ENCODE measurements at regions not wholly inside any gene's neighbourhood (a gene's known extent, or its start where the extent isn't known, plus 50 kb on each side); places are given as distances from the start of the nearest gene placed in this dataset.

DNA sequence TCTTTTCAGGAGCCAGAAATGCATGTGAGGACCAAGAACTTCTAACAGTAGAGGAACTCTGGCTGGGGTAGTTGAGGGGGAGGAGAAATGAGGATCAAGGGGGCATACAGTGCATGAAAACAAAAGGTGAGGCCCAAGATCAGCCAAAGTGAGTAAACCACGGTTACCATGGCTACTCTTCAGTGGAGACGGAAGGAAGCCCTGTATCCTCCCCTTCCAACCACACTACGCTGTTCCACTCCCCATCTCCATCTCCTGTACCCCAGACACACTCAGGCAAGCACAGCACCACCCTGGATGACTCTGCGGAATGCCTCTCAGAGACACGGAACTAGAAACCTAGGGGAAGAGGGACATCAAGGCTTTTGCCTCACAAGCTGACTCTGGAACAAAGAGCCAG is 157.6 kb upstream of the CAMK1G start:
- intact Hi-C loops (cut with DNase I; ENCODE audit: low total_unique reads), result no loop called here
- TF ChIP-seq, protein P1, sequence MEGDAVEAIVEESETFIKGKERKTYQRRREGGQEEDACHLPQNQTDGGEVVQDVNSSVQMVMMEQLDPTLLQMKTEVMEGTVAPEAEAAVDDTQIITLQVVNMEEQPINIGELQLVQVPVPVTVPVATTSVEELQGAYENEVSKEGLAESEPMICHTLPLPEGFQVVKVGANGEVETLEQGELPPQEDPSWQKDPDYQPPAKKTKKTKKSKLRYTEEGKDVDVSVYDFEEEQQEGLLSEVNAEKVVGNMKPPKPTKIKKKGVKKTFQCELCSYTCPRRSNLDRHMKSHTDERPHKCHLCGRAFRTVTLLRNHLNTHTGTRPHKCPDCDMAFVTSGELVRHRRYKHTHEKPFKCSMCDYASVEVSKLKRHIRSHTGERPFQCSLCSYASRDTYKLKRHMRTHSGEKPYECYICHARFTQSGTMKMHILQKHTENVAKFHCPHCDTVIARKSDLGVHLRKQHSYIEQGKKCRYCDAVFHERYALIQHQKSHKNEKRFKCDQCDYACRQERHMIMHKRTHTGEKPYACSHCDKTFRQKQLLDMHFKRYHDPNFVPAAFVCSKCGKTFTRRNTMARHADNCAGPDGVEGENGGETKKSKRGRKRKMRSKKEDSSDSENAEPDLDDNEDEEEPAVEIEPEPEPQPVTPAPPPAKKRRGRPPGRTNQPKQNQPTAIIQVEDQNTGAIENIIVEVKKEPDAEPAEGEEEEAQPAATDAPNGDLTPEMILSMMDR (IDR thresholded peaks at IDR 0.05), result no peak
- TF ChIP-seq POLR2A (IDR thresholded peaks at IDR 0.05), result no peak
- 73 to 84% methylated on average over 5 of the region's 5 CpGs for WGBS, 2 donors
- no peak overlapping the region for H3K4me3 ChIP-seq (ENCODE audit: low read depth, poor library complexity, severe bottlenecking)
- DNase-seq (ENCODE audit: low spot score in 2 of 2), result peak in 1 of 2 donors; percentile 39

DNA sequence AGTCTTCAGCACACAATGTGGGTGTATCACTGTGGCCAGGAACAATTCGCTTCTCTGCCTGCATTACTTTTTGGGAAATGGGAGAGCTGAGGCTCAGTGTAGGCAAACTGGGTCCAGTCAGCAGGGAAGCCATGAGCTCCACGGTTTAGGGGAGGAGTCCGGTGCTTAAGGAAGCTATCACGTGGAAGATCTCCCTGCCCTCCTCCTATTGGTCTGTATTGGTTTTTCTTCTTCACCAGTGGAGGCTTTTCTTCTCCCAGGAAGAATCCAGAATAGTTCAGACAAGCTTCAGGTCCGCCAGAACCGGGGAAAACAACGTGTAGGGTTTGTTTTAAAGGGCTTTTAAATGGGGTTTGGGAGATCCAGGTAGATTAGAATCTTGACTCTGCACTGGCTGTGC is 156.2 kb upstream of the CAMK1G start:
- DNase-seq (ENCODE audit: low spot score in 2 of 2), result no peak
- TF ChIP-seq POLR2A (IDR thresholded peaks at IDR 0.05), result no peak
- TF ChIP-seq, protein P1 (IDR thresholded peaks at IDR 0.05), result no peak
- 48 to 52% methylated on average over 7 of the region's 7 CpGs for WGBS, 2 donors
- no peak overlapping the region for H3K4me3 ChIP-seq (ENCODE audit: low read depth, poor library complexity, severe bottlenecking)
- intact Hi-C loops (cut with DNase I; ENCODE audit: low total_unique reads), result no loop called here

DNA sequence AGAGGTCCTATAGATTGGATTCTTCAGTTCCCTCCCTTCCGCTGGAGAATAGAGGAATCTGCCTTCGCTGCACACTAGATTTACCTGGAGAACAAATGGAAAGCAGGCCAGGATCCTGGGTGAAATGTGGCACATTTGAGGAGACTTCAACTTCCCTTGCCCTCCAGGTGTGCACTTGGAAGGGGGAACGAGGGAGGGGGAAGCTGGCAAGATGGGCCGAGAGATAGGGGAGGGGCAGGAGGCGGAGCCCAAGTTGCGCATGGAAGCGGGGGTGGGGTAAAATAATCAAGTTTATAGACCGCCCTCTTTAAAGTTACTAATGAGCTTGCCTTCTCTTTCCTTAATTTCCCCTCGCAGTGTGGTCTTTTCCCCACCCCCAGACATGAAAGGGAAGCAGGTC is 155.7 kb upstream of the CAMK1G start:
- no peak overlapping the region for H3K4me3 ChIP-seq (ENCODE audit: low read depth, poor library complexity, severe bottlenecking)
- TF ChIP-seq POLR2A (IDR thresholded peaks at IDR 0.05), result no peak
- TF ChIP-seq, protein P1 (IDR thresholded peaks at IDR 0.05), result no peak
- 48 to 59% methylated on average over 9 of the region's 9 CpGs for WGBS, 2 donors
- peak in 1 of 2 donors; percentile 51 for DNase-seq (ENCODE audit: low spot score in 2 of 2)
- intact Hi-C loops (cut with DNase I; ENCODE audit: low total_unique reads), result no loop called here

- peak in 1 of 2 donors; percentile 69 for DNase-seq (ENCODE audit: low spot score in 2 of 2)
- no peak for TF ChIP-seq POLR2A (IDR thresholded peaks at IDR 0.05)
- TF ChIP-seq, protein P1 (IDR thresholded peaks at IDR 0.05), result no peak
- no peak overlapping the region for H3K4me3 ChIP-seq (ENCODE audit: low read depth, poor library complexity, severe bottlenecking)
- intact Hi-C loops (cut with DNase I; ENCODE audit: low total_unique reads), result no loop called here
- WGBS, 2 donors, result 35% methylated on average over 10 of the region's 10 CpGs
Measured at GRCh38 chr1:209428241-209428921, 155.1 kb upstream of the CAMK1G start.

GRCh38 chr1:209429611-209430010 is 153.9 kb upstream of the CAMK1G start:
- intact Hi-C loops (cut with DNase I; ENCODE audit: low total_unique reads), result loop anchor here (10.0 kb wide), 1 partner anchor 65 kb away; no protein-coding TSS in a partner anchor
- no peak for DNase-seq (ENCODE audit: low spot score in 2 of 2)
- no peak for TF ChIP-seq POLR2A (IDR thresholded peaks at IDR 0.05)
- TF ChIP-seq, protein P1 (IDR thresholded peaks at IDR 0.05), result no peak
- peak overlapping the region; percentile 28 for H3K4me3 ChIP-seq (ENCODE audit: low read depth, poor library complexity, severe bottlenecking)

DNA sequence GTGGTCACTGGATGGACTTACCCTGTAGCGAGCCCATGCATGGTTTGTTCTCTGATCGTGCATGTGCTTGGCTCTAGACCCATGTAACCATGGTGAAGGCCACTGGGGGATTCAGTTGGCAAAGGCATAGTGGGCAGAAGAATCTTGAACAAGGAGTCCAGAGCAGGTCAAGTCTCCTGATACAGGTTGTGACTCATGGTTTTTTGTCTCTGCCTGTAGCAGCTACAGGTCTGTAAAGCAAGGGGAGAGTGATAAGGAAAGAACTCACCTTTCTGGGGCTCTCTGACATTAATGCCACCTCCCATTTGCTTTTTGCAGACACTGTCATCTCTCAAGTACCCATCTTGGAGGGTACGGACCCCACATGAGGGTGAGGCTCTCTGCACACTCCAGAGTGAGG is 153.4 kb upstream of the CAMK1G start:
- H3K4me3 ChIP-seq (ENCODE audit: low read depth, poor library complexity, severe bottlenecking), result peak overlapping the region; percentile 28
- intact Hi-C loops (cut with DNase I; ENCODE audit: low total_unique reads), result loop anchor here (10.0 kb wide), 1 partner anchor 65 kb away; no protein-coding TSS in a partner anchor
- DNase-seq (ENCODE audit: low spot score in 2 of 2), result no peak
- 26 to 54% methylated on average over 3 of the region's 3 CpGs for WGBS, 2 donors
- TF ChIP-seq POLR2A (IDR thresholded peaks at IDR 0.05), result no peak
- TF ChIP-seq, protein P1 (IDR thresholded peaks at IDR 0.05), result no peak

Data from lower leg skin (tissue), 4 donors.